CD4-positive, alpha-beta T cell (primary cell): ENCODE measurements at regions not wholly inside any gene's neighbourhood (a gene's known extent, or its start where the extent isn't known, plus 50 kb on each side); places are given as distances from the start of the nearest gene placed in this dataset.

Source experiments
- ATAC-seq: fragments of 200-7000 bp; cut with Tn5 transposase; one replicate; pipeline ENCODE4 v1.10.0; 2022; ENCODE audit warnings: mild to moderate bottlenecking; ENCODE audit not compliant: poor library complexity
- CTCF ChIA-PET: fragments of 350-600 bp; sonication (Branson Sonifier 250); formaldehyde crosslinking; loops from one replicate; lab custom pipeline; 2021; ENCODE audit warnings: antibody characterized with exemption, inconsistent platforms; lab: Charles Lee
- POLR2A ChIA-PET: fragments of 350-600 bp; sonication (Branson Sonifier 250); formaldehyde crosslinking; loops from one replicate; lab custom pipeline; 2021; ENCODE audit warnings: antibody characterized with exemption, inconsistent platforms; lab: Charles Lee
- DNase-seq, 14 experiments: peaks; one replicate each; pipeline ENCODE4 v3.0.0-alpha.2; 2013 to 2020; ENCODE audit warnings: mixed read lengths in 2 of 14
- H3K27ac ChIP-seq, 2 donors: one replicate each; pipeline versions ENCODE4 v1.5.1 to v1.7.0; 2013; ENCODE audit warnings: low read length in 2 of 2, low read depth in 1 of 2, mild to moderate bottlenecking in 1 of 2
- H3K27me3 ChIP-seq, 2 experiments: 1 replicate in 1 of 2; 2 replicates in 1 of 2; pipeline versions ENCODE4 v1.6.1 to v1.7.0; 2013; ENCODE audit warnings: low read length in 2 of 2, control low read depth in 1 of 2, mild to moderate bottlenecking in 1 of 2, moderate library complexity in 1 of 2; ENCODE audit not compliant: insufficient read depth in 2 of 2, control insufficient read depth in 1 of 2
- H3K36me3 ChIP-seq: one replicate; pipeline ENCODE4 v1.6.1; 2013; ENCODE audit warnings: low read length, control low read depth; ENCODE audit not compliant: insufficient read depth
- H3K4me1 ChIP-seq: one replicate; pipeline ENCODE4 v1.6.1; 2013; ENCODE audit warnings: low read length, control low read depth; ENCODE audit not compliant: insufficient read depth
- H3K4me3 ChIP-seq: one replicate; pipeline ENCODE4 v1.5.1; 2013; ENCODE audit warnings: mild to moderate bottlenecking, low read length, moderate library complexity
- H3K9me3 ChIP-seq, 2 experiments: 1 replicate in 1 of 2; 2 replicates in 1 of 2; pipeline versions ENCODE4 v1.6.1 to v1.7.0; 2013; ENCODE audit warnings: low read length in 2 of 2, mild to moderate bottlenecking in 2 of 2, control low read depth in 1 of 2, moderate library complexity in 1 of 2; ENCODE audit not compliant: control insufficient read depth in 1 of 2, insufficient read depth in 1 of 2
- H3K27ac Mint-ChIP-seq: one replicate; pipeline ENCODE4 v1.8.0; 2020; ENCODE audit warnings: mixed read lengths
- H3K27me3 Mint-ChIP-seq: one replicate; pipeline ENCODE4 v1.8.0; 2021; ENCODE audit warnings: mixed read lengths
- H3K36me3 Mint-ChIP-seq: one replicate; pipeline ENCODE4 v1.8.0; 2021; ENCODE audit warnings: low read depth, mixed read lengths
- H3K4me1 Mint-ChIP-seq: one replicate; pipeline ENCODE4 v1.8.0; 2021; ENCODE audit warnings: low read depth, mixed read lengths
- H3K4me3 Mint-ChIP-seq: one replicate; pipeline ENCODE4 v1.8.0; 2020; ENCODE audit warnings: mild to moderate bottlenecking, mixed read lengths
- H3K9me3 Mint-ChIP-seq: one replicate; pipeline ENCODE4 v1.8.0; 2020; ENCODE audit warnings: mixed read lengths
- intact Hi-C, 2 experiments: fragments of 100-400 bp; cut with DNase I in 1 of 2; cut with micrococcal nuclease in 1 of 2; formaldehyde crosslinking; loops; one replicate each; pipeline versions ENCODE4 v1.15.1 to v1.9.0; 2023 to 2025; cut with DNase I, micrococcal nuclease
- TF ChIP-seq, protein P1 (sequence below): fragments of 200-600 bp; IDR thresholded peaks from one replicate; pipeline ENCODE4 v1.8.0; 2022; ENCODE audit warnings: antibody characterized with exemption, mild to moderate bottlenecking

DNA sequence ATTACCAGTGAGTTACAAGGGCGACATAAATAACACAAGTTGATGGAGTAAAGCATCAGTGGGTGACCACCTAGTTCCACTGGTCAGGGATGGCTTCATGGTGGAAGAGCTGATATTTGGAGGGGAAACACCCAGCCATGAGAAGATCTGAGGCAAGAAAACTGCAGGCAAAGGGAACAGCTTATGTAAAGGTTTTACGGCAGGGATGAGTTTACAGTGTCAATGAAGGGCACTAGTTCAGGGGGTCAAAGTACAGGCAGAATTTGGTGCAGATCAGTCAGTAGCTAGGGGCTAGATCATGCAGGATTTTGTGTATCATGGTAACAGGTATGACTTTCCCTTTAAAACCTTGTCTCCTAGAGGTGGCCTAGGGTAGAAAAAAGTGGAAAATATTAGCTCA lies 339.6 kb downstream of the PMP22 start:
- no peaks in the 10 kb centered on the region for H3K4me1 Mint-ChIP-seq
- no peaks in the 10 kb centered on the region for H3K9me3 Mint-ChIP-seq
- H3K27ac Mint-ChIP-seq, result no peak overlapping the region
- intact Hi-C loops, result loop anchor here (1.0 to 5.0 kb wide), 3 partner anchors 623 to 1893 kb away; partner anchors contain the start of gene HS3ST3B1 (in 1 of the 2)
- CTCF ChIA-PET, result interaction anchor here (1.6 kb wide), 1 partner anchor 1329 kb away, joined by 5 read pairs; no protein-coding TSS in a partner anchor
- Histone ChIP-seq H3K4me1 (no peaks in the 10 kb centered on the region), H3K27ac (no peak overlapping the region), H3K36me3 (no peaks in the 10 kb centered on the region), H3K4me3 (no peak overlapping the region), H3K9me3 (no peaks in the 10 kb centered on the region), H3K27me3 (peaks cover 5 to 10% of the 10 kb centered on the region in 2 experiments)
- H3K27me3 Mint-ChIP-seq, result peaks cover 22% of the 10 kb centered on the region
- no peak for DNase-seq
- TF ChIP-seq, protein P1, sequence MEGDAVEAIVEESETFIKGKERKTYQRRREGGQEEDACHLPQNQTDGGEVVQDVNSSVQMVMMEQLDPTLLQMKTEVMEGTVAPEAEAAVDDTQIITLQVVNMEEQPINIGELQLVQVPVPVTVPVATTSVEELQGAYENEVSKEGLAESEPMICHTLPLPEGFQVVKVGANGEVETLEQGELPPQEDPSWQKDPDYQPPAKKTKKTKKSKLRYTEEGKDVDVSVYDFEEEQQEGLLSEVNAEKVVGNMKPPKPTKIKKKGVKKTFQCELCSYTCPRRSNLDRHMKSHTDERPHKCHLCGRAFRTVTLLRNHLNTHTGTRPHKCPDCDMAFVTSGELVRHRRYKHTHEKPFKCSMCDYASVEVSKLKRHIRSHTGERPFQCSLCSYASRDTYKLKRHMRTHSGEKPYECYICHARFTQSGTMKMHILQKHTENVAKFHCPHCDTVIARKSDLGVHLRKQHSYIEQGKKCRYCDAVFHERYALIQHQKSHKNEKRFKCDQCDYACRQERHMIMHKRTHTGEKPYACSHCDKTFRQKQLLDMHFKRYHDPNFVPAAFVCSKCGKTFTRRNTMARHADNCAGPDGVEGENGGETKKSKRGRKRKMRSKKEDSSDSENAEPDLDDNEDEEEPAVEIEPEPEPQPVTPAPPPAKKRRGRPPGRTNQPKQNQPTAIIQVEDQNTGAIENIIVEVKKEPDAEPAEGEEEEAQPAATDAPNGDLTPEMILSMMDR, result no peak
- H3K4me3 Mint-ChIP-seq, result no peak overlapping the region
- ATAC-seq, result no peak
- no peaks in the 10 kb centered on the region for H3K36me3 Mint-ChIP-seq
- POLR2A ChIA-PET, result no interaction called here

DNA sequence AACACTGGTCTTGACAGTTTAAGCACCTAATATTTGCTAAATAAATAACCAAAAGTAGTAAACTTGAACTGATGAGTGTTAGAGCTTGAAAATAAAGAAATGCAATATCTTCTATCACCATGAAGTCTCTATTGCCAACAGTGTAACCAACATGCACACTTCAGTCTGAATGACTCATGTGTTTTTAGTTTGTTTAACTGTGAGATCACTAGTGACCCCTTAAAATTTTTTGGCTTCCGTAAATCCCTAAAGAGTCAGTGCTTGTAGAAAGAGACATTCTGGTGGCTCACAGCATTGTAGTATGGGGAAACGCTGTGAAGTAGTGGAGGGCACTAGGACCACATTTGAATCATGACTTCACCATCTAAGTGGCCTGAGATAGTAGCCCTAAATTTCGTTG lies 341.1 kb downstream of the PMP22 start:
- Mint-ChIP-seq H3K4me1 (no peaks in the 10 kb centered on the region), H3K9me3 (no peaks in the 10 kb centered on the region), H3K27me3 (peaks cover 20% of the 10 kb centered on the region), H3K27ac (no peak overlapping the region), H3K36me3 (no peaks in the 10 kb centered on the region), H3K4me3 (no peak overlapping the region)
- DNase-seq, result no peak
- no peak for ATAC-seq
- ChIA-PET POLR2A (no interaction called here), CTCF (no interaction called here)
- TF ChIP-seq, protein P1, result no peak
- Histone ChIP-seq H3K9me3 (no peaks in the 10 kb centered on the region), H3K36me3 (no peaks in the 10 kb centered on the region), H3K27me3 (peaks cover 2 to 10% of the 10 kb centered on the region in 2 experiments), H3K4me1 (no peaks in the 10 kb centered on the region), H3K27ac (no peak overlapping the region), H3K4me3 (no peak overlapping the region)
- intact Hi-C loops, result no loop called here

DNA sequence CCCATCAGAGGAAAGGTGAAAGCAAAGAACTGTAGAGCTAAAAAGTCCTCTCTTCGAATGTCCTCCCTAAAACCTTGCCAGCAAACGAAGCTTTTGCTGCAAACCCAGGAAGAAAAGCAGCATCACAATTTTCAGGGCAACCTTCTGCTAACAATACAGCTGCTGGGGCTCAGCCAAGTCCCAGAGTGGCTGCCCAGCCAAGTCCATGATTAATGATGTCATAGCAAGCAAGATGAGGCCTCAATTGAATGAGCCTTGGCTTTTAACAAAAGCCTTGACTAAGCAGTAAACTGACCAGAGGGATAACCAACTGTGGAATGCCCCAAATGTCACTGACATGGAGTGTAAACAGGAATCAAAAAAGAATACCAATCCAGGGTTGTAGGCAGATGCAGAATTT lies 342.7 kb downstream of the PMP22 start:
- Histone ChIP-seq H3K4me3 (no peak overlapping the region), H3K27me3 (peaks cover 2 to 10% of the 10 kb centered on the region in 2 experiments), H3K4me1 (no peaks in the 10 kb centered on the region), H3K36me3 (no peaks in the 10 kb centered on the region), H3K27ac (no peak overlapping the region), H3K9me3 (no peaks in the 10 kb centered on the region)
- ChIA-PET CTCF (no interaction called here), POLR2A (no interaction called here)
- TF ChIP-seq, protein P1, result no peak
- DNase-seq (no peak), ATAC-seq (no peak)
- Mint-ChIP-seq H3K27me3 (peaks cover 17% of the 10 kb centered on the region), H3K9me3 (no peaks in the 10 kb centered on the region), H3K27ac (no peak overlapping the region), H3K4me1 (no peaks in the 10 kb centered on the region), H3K36me3 (no peaks in the 10 kb centered on the region), H3K4me3 (no peak overlapping the region)
- intact Hi-C loops, result no loop called here
